ENCODE measurements at regions not wholly inside any gene's neighbourhood (a gene's known extent, or its start where the extent isn't known, plus 50 kb on each side); places are given as distances from the start of the nearest gene placed in this dataset.

GRCh38 chr2:158049129-158049855 is 52.4 kb upstream of the UPP2 start:
- no peak for DNase-seq

- DNase-seq = no peak
These were observed 53.3 kb upstream of the UPP2 start for GRCh38 chr2:158048327-158048726.

GRCh38 chr2:158047156-158047611 is 54.5 kb upstream of the UPP2 start:
- no peak for DNase-seq

GRCh38 chr2:158046121-158046880 is 55.4 kb upstream of the UPP2 start:
- no peak for DNase-seq

- no peak for DNase-seq
These were observed 56.3 kb upstream of the UPP2 start for GRCh38 chr2:158045362-158045761.

- DNase-seq = no peak
These were observed 58.3 kb upstream of the UPP2 start for GRCh38 chr2:158043181-158043948.

- no peak for DNase-seq
These were observed 59.0 kb upstream of the UPP2 start for GRCh38 chr2:158042666-158043065.

- DNase-seq = no peak
These were observed 59.4 kb upstream of the UPP2 start for GRCh38 chr2:158042245-158042644.

- DNase-seq = no peak
These were observed 60.3 kb upstream of the UPP2 start for GRCh38 chr2:158041400-158041799.

GRCh38 chr2:158038901-158039300 is 62.8 kb upstream of the UPP2 start:
- no peak for DNase-seq

- peak; percentile 26 for DNase-seq
These were observed 67.3 kb upstream of the UPP2 start for GRCh38 chr2:158034198-158034866.

GRCh38 chr2:158031371-158031770 is 70.3 kb upstream of the UPP2 start:
- DNase-seq = no peak

GRCh38 chr2:158025255-158025996 is 76.2 kb upstream of the UPP2 start:
- DNase-seq = no peak

GRCh38 chr2:158024288-158024898 is 77.3 kb upstream of the UPP2 start:
- peak; percentile 47 for DNase-seq

GRCh38 chr2:158022888-158023287 is 78.8 kb upstream of the UPP2 start:
- DNase-seq = no peak

- no peak for DNase-seq
These were observed 80.5 kb upstream of the UPP2 start for GRCh38 chr2:158021226-158021625.

GRCh38 chr2:158015428-158016076 is 86.1 kb upstream of the UPP2 start:
- DNase-seq = peak; percentile 12

GRCh38 chr2:158013891-158014290 is 87.8 kb upstream of the UPP2 start:
- no peak for DNase-seq

- DNase-seq = no peak
These were observed 90.5 kb upstream of the UPP2 start for GRCh38 chr2:158011055-158011771.

GRCh38 chr2:158009399-158009798 is 92.3 kb upstream of the UPP2 start:
- DNase-seq = no peak
